ENCODE measurements at regions not wholly inside any gene's neighbourhood (a gene's known extent, or its start where the extent isn't known, plus 50 kb on each side); places are given as distances from the start of the nearest gene placed in this dataset.
"Not testable (repeated sequence)": the region's sequence is repeated elsewhere in the genome, so short reads cannot be mapped to it uniquely, and the experiment has no call there.

GRCh38 chr2:175619179-175620045 is 382.7 kb downstream of the LNPK start:
- DNase-seq (ENCODE audit: low read depth in 2 of 2): no peak

GRCh38 chr2:175612280-175612679 is 389.8 kb downstream of the LNPK start:
- no peak for DNase-seq (ENCODE audit: low read depth in 2 of 2)

- peak; percentile 90 to 91 for DNase-seq (ENCODE audit: low read depth in 2 of 2)
These were observed 395.8 kb downstream of the LNPK start for GRCh38 chr2:175606010-175606841.

GRCh38 chr2:175605640-175606009 is 396.4 kb downstream of the LNPK start:
- no peak for DNase-seq (ENCODE audit: low read depth in 2 of 2)

GRCh38 chr2:175601969-175602368 is 400.1 kb downstream of the LNPK start:
- no peak for DNase-seq (ENCODE audit: low read depth in 2 of 2)

GRCh38 chr2:175599966-175600831 is 401.9 kb downstream of the LNPK start:
- peak; percentile 83 to 87 for DNase-seq (ENCODE audit: low read depth in 2 of 2)

- peak; percentile 37 to 48 for DNase-seq (ENCODE audit: low read depth in 2 of 2)
These were observed 404.8 kb downstream of the LNPK start for GRCh38 chr2:175597286-175597685.

GRCh38 chr2:175595139-175595538 is 406.9 kb downstream of the LNPK start:
- DNase-seq (ENCODE audit: low read depth in 2 of 2): no peak

GRCh38 chr2:175593686-175594525 is 408.2 kb downstream of the LNPK start:
- not testable (repeated sequence) for DNase-seq (ENCODE audit: low read depth in 2 of 2)

- DNase-seq (ENCODE audit: low read depth in 2 of 2): not testable (repeated sequence)
These were observed 406.7 kb upstream of the ATP5MC3 start for GRCh38 chr2:175588213-175588612.

- DNase-seq (ENCODE audit: low read depth in 2 of 2): no peak
These were observed 404.0 kb upstream of the ATP5MC3 start for GRCh38 chr2:175585496-175585895.

- DNase-seq (ENCODE audit: low read depth in 2 of 2): no peak
These were observed 399.1 kb upstream of the ATP5MC3 start for GRCh38 chr2:175580652-175581051.

GRCh38 chr2:175579646-175580045 is 398.1 kb upstream of the ATP5MC3 start:
- no peak for DNase-seq (ENCODE audit: low read depth in 2 of 2)

- DNase-seq (ENCODE audit: low read depth in 2 of 2): no peak
These were observed 396.0 kb upstream of the ATP5MC3 start for GRCh38 chr2:175577368-175577970.

- DNase-seq (ENCODE audit: low read depth in 2 of 2): no peak
These were observed 395.4 kb upstream of the ATP5MC3 start for GRCh38 chr2:175576875-175577274.

- no peak for DNase-seq (ENCODE audit: low read depth in 2 of 2)
These were observed 394.8 kb upstream of the ATP5MC3 start for GRCh38 chr2:175576270-175576669.

- no peak for DNase-seq (ENCODE audit: low read depth in 2 of 2)
These were observed 394.1 kb upstream of the ATP5MC3 start for GRCh38 chr2:175575346-175576258.

- no peak for DNase-seq (ENCODE audit: low read depth in 2 of 2)
These were observed 392.6 kb upstream of the ATP5MC3 start for GRCh38 chr2:175574069-175574468.

- DNase-seq (ENCODE audit: low read depth in 2 of 2): no peak
These were observed 389.7 kb upstream of the ATP5MC3 start for GRCh38 chr2:175571078-175571653.
